Activated CD4-positive, alpha-beta T cell treated with anti-CD3 and anti-CD28 coated beads, Interleukin-2, amount 10 ng/mL, durations not matched to agents 24 days and 14 days (primary cell): ENCODE measurements at regions not wholly inside any gene's neighbourhood (a gene's known extent, or its start where the extent isn't known, plus 50 kb on each side); places are given as distances from the start of the nearest gene placed in this dataset.

Experiments used
- DNase-seq: peaks from one replicate; pipeline ENCODE4 v3.0.0; 2022
- H3K27ac Mint-ChIP-seq: one replicate; pipeline ENCODE4 v1.8.0; 2022; ENCODE audit warnings: mild to moderate bottlenecking, mixed read lengths
- H3K27me3 Mint-ChIP-seq: one replicate; pipeline ENCODE4 v1.8.0; 2022; ENCODE audit warnings: mixed read lengths
- H3K36me3 Mint-ChIP-seq: one replicate; pipeline ENCODE4 v1.8.0; 2022; ENCODE audit warnings: low read depth, mild to moderate bottlenecking, mixed read lengths
- H3K4me1 Mint-ChIP-seq: one replicate; pipeline ENCODE4 v1.8.0; 2021; ENCODE audit warnings: mixed read lengths
- H3K4me3 Mint-ChIP-seq: one replicate; pipeline ENCODE4 v1.8.0; 2022; ENCODE audit warnings: mild to moderate bottlenecking, moderate library complexity, mixed read lengths
- H3K9me3 Mint-ChIP-seq: one replicate; pipeline ENCODE4 v1.8.0; 2021; ENCODE audit warnings: mixed read lengths
- intact Hi-C: fragments of 100-400 bp; cut with micrococcal nuclease; formaldehyde crosslinking; loops from one replicate; pipeline ENCODE4 v1.15.1; 2023

- Mint-ChIP-seq H3K4me1 (no peaks in the 10 kb centered on the region), H3K27ac (no peak overlapping the region), H3K4me3 (no peak overlapping the region), H3K36me3 (no peaks in the 10 kb centered on the region), H3K27me3 (no peaks in the 10 kb centered on the region), H3K9me3 (no peaks in the 10 kb centered on the region)
- DNase-seq = no peak
- intact Hi-C loops = no loop called here
These were observed 115.6 kb upstream of the HDAC4 start for GRCh38 chr2:239516286-239516953.

GRCh38 chr2:239514754-239515530 is 114.1 kb upstream of the HDAC4 start:
- DNase-seq = no peak
- H3K36me3 Mint-ChIP-seq = no peaks in the 10 kb centered on the region
- no peaks in the 10 kb centered on the region for H3K27me3 Mint-ChIP-seq
- H3K4me3 Mint-ChIP-seq = no peak overlapping the region
- intact Hi-C loops = no loop called here
- no peaks in the 10 kb centered on the region for H3K9me3 Mint-ChIP-seq
- no peaks in the 10 kb centered on the region for H3K4me1 Mint-ChIP-seq
- H3K27ac Mint-ChIP-seq = no peak overlapping the region

GRCh38 chr2:239512054-239512453 is 111.2 kb upstream of the HDAC4 start:
- Mint-ChIP-seq H3K9me3 (no peaks in the 10 kb centered on the region), H3K36me3 (no peaks in the 10 kb centered on the region), H3K27me3 (no peaks in the 10 kb centered on the region), H3K4me1 (no peaks in the 10 kb centered on the region), H3K4me3 (no peak overlapping the region), H3K27ac (no peak overlapping the region)
- intact Hi-C loops = no loop called here
- DNase-seq = no peak

- no peak for DNase-seq
- Mint-ChIP-seq H3K4me1 (no peaks in the 10 kb centered on the region), H3K27ac (no peak overlapping the region), H3K27me3 (no peaks in the 10 kb centered on the region), H3K36me3 (no peaks in the 10 kb centered on the region), H3K4me3 (no peak overlapping the region), H3K9me3 (no peaks in the 10 kb centered on the region)
- intact Hi-C loops = no loop called here
These were observed 108.7 kb upstream of the HDAC4 start for GRCh38 chr2:239509373-239510143.

GRCh38 chr2:239508261-239508660 is 107.4 kb upstream of the HDAC4 start:
- Mint-ChIP-seq H3K4me1 (no peaks in the 10 kb centered on the region), H3K36me3 (no peaks in the 10 kb centered on the region), H3K4me3 (no peak overlapping the region), H3K27me3 (no peaks in the 10 kb centered on the region), H3K27ac (no peak overlapping the region), H3K9me3 (no peaks in the 10 kb centered on the region)
- intact Hi-C loops = no loop called here
- DNase-seq = no peak

- Mint-ChIP-seq H3K27ac (no peak overlapping the region), H3K4me1 (no peaks in the 10 kb centered on the region)
- intact Hi-C loops = no loop called here
These were observed 106.9 kb upstream of the HDAC4 start for GRCh38 chr2:239507576-239508258.

GRCh38 chr2:239506961-239507360 is 106.1 kb upstream of the HDAC4 start:
- H3K27me3 Mint-ChIP-seq = no peaks in the 10 kb centered on the region
- intact Hi-C loops = no loop called here
- H3K27ac Mint-ChIP-seq = no peak overlapping the region

More at GRCh38 chr2:239507576-239508258, 106.9 kb upstream of the HDAC4 start:
- DNase-seq = no peak
- H3K4me3 Mint-ChIP-seq = no peak overlapping the region
- H3K36me3 Mint-ChIP-seq = no peaks in the 10 kb centered on the region
- no peaks in the 10 kb centered on the region for H3K9me3 Mint-ChIP-seq
- H3K27me3 Mint-ChIP-seq = no peaks in the 10 kb centered on the region

GRCh38 chr2:239506101-239506857 is 105.5 kb upstream of the HDAC4 start:
- Mint-ChIP-seq H3K27me3 (no peaks in the 10 kb centered on the region), H3K4me1 (no peaks in the 10 kb centered on the region), H3K9me3 (no peaks in the 10 kb centered on the region), H3K4me3 (no peak overlapping the region), H3K27ac (no peak overlapping the region), H3K36me3 (no peaks in the 10 kb centered on the region)
- no peak for DNase-seq
- intact Hi-C loops = no loop called here

More at GRCh38 chr2:239506961-239507360, 106.1 kb upstream of the HDAC4 start:
- Mint-ChIP-seq H3K9me3 (no peaks in the 10 kb centered on the region), H3K4me1 (no peaks in the 10 kb centered on the region), H3K4me3 (no peak overlapping the region), H3K36me3 (no peaks in the 10 kb centered on the region)
- no peak for DNase-seq

- intact Hi-C loops = no loop called here
- Mint-ChIP-seq H3K27me3 (no peaks in the 10 kb centered on the region), H3K4me1 (no peaks in the 10 kb centered on the region), H3K36me3 (no peaks in the 10 kb centered on the region), H3K9me3 (no peaks in the 10 kb centered on the region), H3K27ac (no peak overlapping the region), H3K4me3 (no peak overlapping the region)
- no peak for DNase-seq
These were observed 103.9 kb upstream of the HDAC4 start for GRCh38 chr2:239504643-239505235.

GRCh38 chr2:239502430-239503186 is 101.8 kb upstream of the HDAC4 start:
- Mint-ChIP-seq H3K9me3 (no peaks in the 10 kb centered on the region), H3K36me3 (no peaks in the 10 kb centered on the region), H3K4me3 (no peak overlapping the region), H3K4me1 (no peaks in the 10 kb centered on the region), H3K27me3 (no peaks in the 10 kb centered on the region), H3K27ac (no peak overlapping the region)
- DNase-seq = no peak
- intact Hi-C loops = no loop called here

- no peaks in the 10 kb centered on the region for H3K4me1 Mint-ChIP-seq
- no peak for DNase-seq
- no peaks in the 10 kb centered on the region for H3K9me3 Mint-ChIP-seq
- H3K27ac Mint-ChIP-seq = no peak overlapping the region
- no peak overlapping the region for H3K4me3 Mint-ChIP-seq
- H3K36me3 Mint-ChIP-seq = no peaks in the 10 kb centered on the region
- no peaks in the 10 kb centered on the region for H3K27me3 Mint-ChIP-seq
- intact Hi-C loops = no loop called here
These were observed 100.0 kb upstream of the HDAC4 start for GRCh38 chr2:239500574-239501550.
